ENCODE measurements at regions not wholly inside any gene's neighbourhood (a gene's known extent, or its start where the extent isn't known, plus 50 kb on each side); places are given as distances from the start of the nearest gene placed in this dataset.
"Not testable (repeated sequence)": the region's sequence is repeated elsewhere in the genome, so short reads cannot be mapped to it uniquely, and the experiment has no call there.

DNA sequence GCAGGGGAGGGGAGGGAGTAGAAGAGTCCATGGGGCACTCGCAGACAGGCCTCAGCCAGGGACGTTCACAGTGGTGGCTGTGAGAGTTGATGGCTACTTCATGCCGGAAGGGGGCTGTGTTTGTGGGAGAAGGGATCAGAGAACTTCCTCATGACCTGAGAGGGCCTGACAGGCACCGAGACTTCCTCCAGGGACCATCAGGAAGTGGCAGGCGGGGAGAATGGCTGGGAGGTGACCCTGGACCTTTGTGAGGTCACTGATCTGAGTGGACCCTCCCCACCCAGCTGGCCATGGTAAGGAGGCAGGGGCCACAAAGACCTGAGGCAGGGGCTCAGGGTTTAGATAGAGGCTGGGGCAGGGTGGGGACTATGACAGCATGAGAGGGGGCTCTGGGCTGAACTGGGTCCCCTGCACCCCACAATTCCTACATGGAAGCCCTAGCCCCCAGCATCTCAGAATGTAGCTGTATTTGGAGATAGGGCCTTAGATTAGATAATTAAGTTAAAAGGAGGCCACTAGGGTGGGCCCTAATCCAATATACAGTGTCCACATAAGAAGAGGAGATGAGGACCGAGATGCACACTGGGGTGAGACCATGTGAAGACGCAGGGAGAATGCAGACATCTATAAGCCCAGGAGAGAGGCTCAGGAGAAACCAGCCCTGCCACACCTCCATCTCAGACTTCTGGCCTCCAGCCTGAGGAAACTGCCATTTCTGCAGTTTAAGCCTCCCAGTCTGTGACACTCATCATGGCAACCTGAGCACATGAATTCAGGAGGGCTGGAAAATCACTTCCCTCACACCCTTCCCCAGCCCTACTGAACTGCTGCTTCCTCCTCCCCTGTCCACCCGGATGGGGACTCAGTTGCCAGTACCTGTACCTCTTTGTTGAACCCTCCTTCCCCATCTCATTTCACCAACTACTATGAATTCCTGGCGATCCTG, 273.9 kb upstream of the ZNF32 start:
- H3K27me3 ChIP-seq (ENCODE audit: insufficient read depth, low read length, poor library complexity) = peaks cover 4% of the 10 kb centered on the region

DNA sequence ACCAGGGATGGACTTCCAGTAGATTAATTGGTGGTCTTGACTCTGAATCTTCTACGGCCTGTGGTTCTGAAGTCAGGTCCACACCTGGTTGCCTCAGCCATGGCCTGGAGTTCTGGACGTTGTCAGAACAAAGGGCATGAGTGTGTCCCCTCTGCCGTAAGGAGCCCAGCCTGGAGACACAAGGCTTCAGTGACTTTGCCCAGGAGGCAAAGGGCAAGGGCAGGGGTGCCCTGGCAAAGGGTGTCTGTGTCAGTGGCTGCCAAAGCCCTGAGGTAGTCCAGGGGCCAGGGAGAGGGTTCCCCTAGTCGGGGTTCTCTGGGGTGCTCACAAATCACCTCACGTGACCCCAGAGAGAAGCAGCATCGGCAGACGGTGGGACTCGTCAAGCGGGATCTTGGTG, 273.2 kb upstream of the ZNF32 start:
- no peak overlapping the region for H3K27ac ChIP-seq (ENCODE audit: low read length)
- no peak overlapping the region for H3K9ac ChIP-seq (ENCODE audit: low read depth, low read length)
- no peak overlapping the region for H3K4me3 ChIP-seq (ENCODE audit: low read depth in 1 of 2, low read length in 2 of 2)
- no peaks in the 10 kb centered on the region for H3K9me3 ChIP-seq (ENCODE audit: insufficient read depth, low read length, severe bottlenecking)
- DNase-seq (no peak), ATAC-seq (ENCODE audit: insufficient read depth, low read depth) (no peak)
- H3K4me1 ChIP-seq (ENCODE audit: insufficient read depth, low read length) = no peaks in the 10 kb centered on the region
- no peaks in the 10 kb centered on the region; the same call in 1 of the 2 replicates for H4K20me1 ChIP-seq (ENCODE audit: insufficient read depth, low read length)
- no peaks in the 10 kb centered on the region for H3K79me2 ChIP-seq (ENCODE audit: insufficient read depth, low read length)
- no peaks in the 10 kb centered on the region for H3K36me3 ChIP-seq (ENCODE audit: insufficient read depth, low read length)
- TF ChIP-seq EZH2 (IDR thresholded peaks at IDR 0.05; ENCODE audit: borderline replicate concordance, low read depth, low read length, severe bottlenecking) = no peak
- no peak for TF ChIP-seq CTCF (IDR thresholded peaks at IDR 0.05; ENCODE audit: borderline replicate concordance, extremely low read depth, low read length, poor library complexity, severe bottlenecking)
- no peak overlapping the region for H3K4me2 ChIP-seq (ENCODE audit: insufficient read depth, low read length)
- H2AFZ ChIP-seq (ENCODE audit: low read depth, low read length) = no peak overlapping the region
- H3K27me3 ChIP-seq (ENCODE audit: insufficient read depth, low read length, poor library complexity) = peaks cover 2% of the 10 kb centered on the region

More for the DNA sequence above, 273.9 kb upstream of the ZNF32 start:
- Histone ChIP-seq H3K36me3 (ENCODE audit: insufficient read depth, low read length) (no peaks in the 10 kb centered on the region), H3K4me3 (ENCODE audit: low read depth in 1 of 2, low read length in 2 of 2) (no peak overlapping the region), H3K79me2 (ENCODE audit: insufficient read depth, low read length) (no peaks in the 10 kb centered on the region), H2AFZ (ENCODE audit: low read depth, low read length) (no peak overlapping the region), H4K20me1 (ENCODE audit: insufficient read depth, low read length) (no peaks in the 10 kb centered on the region; the same call in 1 of the 2 replicates), H3K9me3 (ENCODE audit: insufficient read depth, low read length, severe bottlenecking) (no peaks in the 10 kb centered on the region), H3K9ac (ENCODE audit: low read depth, low read length) (no peak overlapping the region), H3K4me2 (ENCODE audit: insufficient read depth, low read length) (no peak overlapping the region), H3K27ac (ENCODE audit: low read length) (no peak overlapping the region), H3K4me1 (ENCODE audit: insufficient read depth, low read length) (no peaks in the 10 kb centered on the region)
- DNase-seq (no peak), ATAC-seq (ENCODE audit: insufficient read depth, low read depth) (no peak)
- no peak for TF ChIP-seq CTCF (IDR thresholded peaks at IDR 0.05; ENCODE audit: borderline replicate concordance, extremely low read depth, low read length, poor library complexity, severe bottlenecking)
- no peak for TF ChIP-seq EZH2 (IDR thresholded peaks at IDR 0.05; ENCODE audit: borderline replicate concordance, low read depth, low read length, severe bottlenecking)

- no peaks in the 10 kb centered on the region for H4K20me1 ChIP-seq (ENCODE audit: insufficient read depth, low read length)
- no peak overlapping the region for H3K27ac ChIP-seq (ENCODE audit: low read length)
- DNase-seq = no peak
- no peak overlapping the region for H3K9ac ChIP-seq (ENCODE audit: low read depth, low read length)
- ATAC-seq (ENCODE audit: insufficient read depth, low read depth) = no peak
- H3K27me3 ChIP-seq (ENCODE audit: insufficient read depth, low read length, poor library complexity) = no peaks in the 10 kb centered on the region
- no peak overlapping the region for H3K4me2 ChIP-seq (ENCODE audit: insufficient read depth, low read length)
- H3K4me1 ChIP-seq (ENCODE audit: insufficient read depth, low read length) = no peaks in the 10 kb centered on the region
- no peak overlapping the region for H2AFZ ChIP-seq (ENCODE audit: low read depth, low read length)
- H3K9me3 ChIP-seq (ENCODE audit: insufficient read depth, low read length, severe bottlenecking) = no peaks in the 10 kb centered on the region
- H3K79me2 ChIP-seq (ENCODE audit: insufficient read depth, low read length) = no peaks in the 10 kb centered on the region
- H3K36me3 ChIP-seq (ENCODE audit: insufficient read depth, low read length) = no peaks in the 10 kb centered on the region
- no peak for TF ChIP-seq CTCF (IDR thresholded peaks at IDR 0.05; ENCODE audit: borderline replicate concordance, extremely low read depth, low read length, poor library complexity, severe bottlenecking)
- TF ChIP-seq EZH2 (IDR thresholded peaks at IDR 0.05; ENCODE audit: borderline replicate concordance, low read depth, low read length, severe bottlenecking) = no peak
- no peak overlapping the region for H3K4me3 ChIP-seq (ENCODE audit: low read depth in 1 of 2, low read length in 2 of 2)
Observed at GRCh38 chr10:43921478-43921877, 272.8 kb upstream of the ZNF32 start.

- not testable (repeated sequence) for H3K27me3 ChIP-seq (ENCODE audit: insufficient read depth, low read length, poor library complexity); H2AFZ ChIP-seq (ENCODE audit: low read depth, low read length); ATAC-seq (ENCODE audit: insufficient read depth, low read depth); H3K79me2 ChIP-seq (ENCODE audit: insufficient read depth, low read length); DNase-seq; H3K9me3 ChIP-seq (ENCODE audit: insufficient read depth, low read length, severe bottlenecking); H3K4me3 ChIP-seq (ENCODE audit: low read depth in 1 of 2, low read length in 2 of 2); H3K9ac ChIP-seq (ENCODE audit: low read depth, low read length); H3K4me2 ChIP-seq (ENCODE audit: insufficient read depth, low read length); H3K36me3 ChIP-seq (ENCODE audit: insufficient read depth, low read length); H3K4me1 ChIP-seq (ENCODE audit: insufficient read depth, low read length); H3K27ac ChIP-seq (ENCODE audit: low read length); H4K20me1 ChIP-seq (ENCODE audit: insufficient read depth, low read length)
Observed at GRCh38 chr10:43920236-43920758, 271.6 kb upstream of the ZNF32 start.
